ENCODE measurements at regions not wholly inside any gene's neighbourhood (a gene's known extent, or its start where the extent isn't known, plus 50 kb on each side); places are given as distances from the start of the nearest gene placed in this dataset.
"Not testable (repeated sequence)": the region's sequence is repeated elsewhere in the genome, so short reads cannot be mapped to it uniquely, and the experiment has no call there.

- Mint-ChIP-seq H3K27ac (no peak overlapping the region), H3K9me3 (peaks cover 21 to 23% of the 10 kb centered on the region in 2 donors), H3K36me3 (no peaks in the 10 kb centered on the region)
- no peak for DNase-seq (ENCODE audit: low spot score in 2 of 2)
- no peak for ATAC-seq
Observed at GRCh38 chr2:82007071-82007664, 1702.6 kb upstream of the LRRTM1 start.

- DNase-seq (ENCODE audit: low spot score in 2 of 2); ATAC-seq; H3K27ac Mint-ChIP-seq; H3K36me3 Mint-ChIP-seq: not testable (repeated sequence)
- peaks cover 20 to 21% of the 10 kb centered on the region in 2 donors for H3K9me3 Mint-ChIP-seq
Observed at GRCh38 chr2:82005889-82006288, 1701.3 kb upstream of the LRRTM1 start.

- Mint-ChIP-seq H3K9me3 (peaks cover 18 to 25% of the 10 kb centered on the region in 2 donors), H3K36me3 (no peaks in the 10 kb centered on the region), H3K27ac (no peak overlapping the region)
- DNase-seq (ENCODE audit: low spot score in 2 of 2) (no peak), ATAC-seq (no peak)
Observed at GRCh38 chr2:82001614-82002013, 1697.1 kb upstream of the LRRTM1 start.

- ATAC-seq (no peak), DNase-seq (ENCODE audit: low spot score in 2 of 2) (no peak)
- Mint-ChIP-seq H3K9me3 (peaks cover 18 to 23% of the 10 kb centered on the region in 2 donors), H3K36me3 (no peaks in the 10 kb centered on the region), H3K27ac (no peak overlapping the region)
Observed at GRCh38 chr2:82000606-82001005, 1696.1 kb upstream of the LRRTM1 start.

- ATAC-seq: no peak
- peaks cover 10 to 20% of the 10 kb centered on the region in 2 donors for H3K9me3 Mint-ChIP-seq
- no peak for DNase-seq (ENCODE audit: low spot score in 2 of 2)
- no peak overlapping the region for H3K27ac Mint-ChIP-seq
- no peaks in the 10 kb centered on the region for H3K36me3 Mint-ChIP-seq
Observed at GRCh38 chr2:81996332-81996731, 1691.8 kb upstream of the LRRTM1 start.

GRCh38 chr2:81991282-81991681 lies 1686.7 kb upstream of the LRRTM1 start:
- Mint-ChIP-seq H3K36me3 (no peaks in the 10 kb centered on the region), H3K27ac (no peak overlapping the region), H3K9me3 (peaks cover 3 to 6% of the 10 kb centered on the region in 2 donors)
- ATAC-seq: no peak
- no peak for DNase-seq (ENCODE audit: low spot score in 2 of 2)

GRCh38 chr2:81987370-81987769 lies 1682.8 kb upstream of the LRRTM1 start:
- Mint-ChIP-seq H3K36me3 (no peaks in the 10 kb centered on the region), H3K9me3 (peaks cover 0 to 5% of the 10 kb centered on the region in 2 donors), H3K27ac (no peak overlapping the region)
- DNase-seq (ENCODE audit: low spot score in 2 of 2) (no peak), ATAC-seq (no peak)

GRCh38 chr2:81984969-81985637 lies 1680.6 kb upstream of the LRRTM1 start:
- Mint-ChIP-seq H3K36me3 (no peaks in the 10 kb centered on the region), H3K27ac (no peak overlapping the region), H3K9me3 (peaks cover 4 to 5% of the 10 kb centered on the region in 2 donors)
- DNase-seq (ENCODE audit: low spot score in 2 of 2): no peak
- no peak for ATAC-seq

- Mint-ChIP-seq H3K36me3 (no peaks in the 10 kb centered on the region), H3K9me3 (peaks cover 4 to 9% of the 10 kb centered on the region in 2 donors), H3K27ac (no peak overlapping the region)
- DNase-seq (ENCODE audit: low spot score in 2 of 2) (no peak), ATAC-seq (no peak)
Observed at GRCh38 chr2:81981585-81981984, 1677.0 kb upstream of the LRRTM1 start.

GRCh38 chr2:81979086-81979485 lies 1674.5 kb upstream of the LRRTM1 start:
- ATAC-seq: no peak
- peaks cover 7 to 9% of the 10 kb centered on the region in 2 donors for H3K9me3 Mint-ChIP-seq
- no peak overlapping the region for H3K27ac Mint-ChIP-seq
- no peaks in the 10 kb centered on the region for H3K36me3 Mint-ChIP-seq
- DNase-seq (ENCODE audit: low spot score in 2 of 2): no peak

GRCh38 chr2:81976998-81977397 lies 1672.4 kb upstream of the LRRTM1 start:
- H3K9me3 Mint-ChIP-seq: peaks cover 6 to 7% of the 10 kb centered on the region in 2 donors
- no peak for DNase-seq (ENCODE audit: low spot score in 2 of 2)
- ATAC-seq: no peak
- no peak overlapping the region for H3K27ac Mint-ChIP-seq
- H3K36me3 Mint-ChIP-seq: no peaks in the 10 kb centered on the region

GRCh38 chr2:81974216-81974615 lies 1669.7 kb upstream of the LRRTM1 start:
- ATAC-seq (no peak), DNase-seq (ENCODE audit: low spot score in 2 of 2) (no peak)
- no peak overlapping the region for H3K27ac Mint-ChIP-seq
- H3K36me3 Mint-ChIP-seq: no peaks in the 10 kb centered on the region
- peaks cover 7 to 9% of the 10 kb centered on the region in 2 donors for H3K9me3 Mint-ChIP-seq

GRCh38 chr2:81942876-81943275 lies 1638.3 kb upstream of the LRRTM1 start:
- DNase-seq (ENCODE audit: low spot score in 2 of 2) (no peak), ATAC-seq (no peak)
- Mint-ChIP-seq H3K9me3 (peaks cover 20 to 33% of the 10 kb centered on the region in 2 donors), H3K36me3 (no peaks in the 10 kb centered on the region), H3K27ac (no peak overlapping the region)

GRCh38 chr2:81942136-81942680 lies 1637.7 kb upstream of the LRRTM1 start:
- DNase-seq (ENCODE audit: low spot score in 2 of 2): no peak
- no peaks in the 10 kb centered on the region for H3K36me3 Mint-ChIP-seq
- no peak overlapping the region for H3K27ac Mint-ChIP-seq
- ATAC-seq: no peak
- peaks cover 15 to 30% of the 10 kb centered on the region in 2 donors for H3K9me3 Mint-ChIP-seq

- Mint-ChIP-seq H3K27ac (no peak overlapping the region), H3K9me3 (peaks cover 8 to 27% of the 10 kb centered on the region in 2 donors), H3K36me3 (no peaks in the 10 kb centered on the region)
- DNase-seq (ENCODE audit: low spot score in 2 of 2) (no peak), ATAC-seq (no peak)
Observed at GRCh38 chr2:81940266-81940955, 1635.9 kb upstream of the LRRTM1 start.

GRCh38 chr2:81937944-81938343 lies 1633.4 kb upstream of the LRRTM1 start:
- H3K36me3 Mint-ChIP-seq: no peaks in the 10 kb centered on the region
- DNase-seq (ENCODE audit: low spot score in 2 of 2) (no peak), ATAC-seq (no peak)
- no peak overlapping the region for H3K27ac Mint-ChIP-seq
- H3K9me3 Mint-ChIP-seq: peaks cover 8 to 23% of the 10 kb centered on the region in 2 donors

- DNase-seq (ENCODE audit: low spot score in 2 of 2) (no peak), ATAC-seq (no peak)
- Mint-ChIP-seq H3K36me3 (peaks cover 0 to 5% of the 10 kb centered on the region in 2 donors), H3K27ac (no peak overlapping the region), H3K9me3 (peaks cover 7 to 12% of the 10 kb centered on the region in 2 donors)
Observed at GRCh38 chr2:81903534-81903933, 1599.0 kb upstream of the LRRTM1 start.

All from activated naive CD4-positive, alpha-beta T cell treated with anti-CD3 and anti-CD28 coated beads, Interleukin-2, amount 50 U/mL, for 72 hours (primary cell).